ENCODE measurements at regions not wholly inside any gene's neighbourhood (a gene's known extent, or its start where the extent isn't known, plus 50 kb on each side); places are given as distances from the start of the nearest gene placed in this dataset.

- DNase-seq (ENCODE audit: extremely low read depth in 1 of 2, low read depth in 1 of 2): no peak
Measured at GRCh38 chr11:37006563-37006962, 408.5 kb upstream of the RAG2 start.

DNA sequence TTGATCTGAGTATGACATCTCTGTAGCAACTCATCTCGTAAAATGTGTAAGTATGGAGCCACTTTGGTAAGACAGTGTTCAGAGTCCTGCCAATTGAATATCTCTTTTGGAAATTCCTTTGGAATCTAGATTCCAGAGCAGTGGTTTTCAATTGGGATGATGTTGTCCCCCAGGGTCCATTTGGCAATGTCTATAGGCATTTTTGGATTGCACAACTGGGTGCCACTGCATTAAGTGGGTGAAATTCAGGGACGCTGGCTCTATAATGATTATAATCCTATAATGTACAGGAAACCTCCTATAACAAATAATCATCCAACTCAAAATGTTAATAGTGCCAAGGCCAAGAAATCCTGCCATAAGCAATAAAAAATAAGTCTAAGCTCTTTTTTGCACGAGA lies 404.8 kb upstream of the RAG2 start:
- DNase-seq (ENCODE audit: extremely low read depth in 1 of 2, low read depth in 1 of 2): no peak

DNA sequence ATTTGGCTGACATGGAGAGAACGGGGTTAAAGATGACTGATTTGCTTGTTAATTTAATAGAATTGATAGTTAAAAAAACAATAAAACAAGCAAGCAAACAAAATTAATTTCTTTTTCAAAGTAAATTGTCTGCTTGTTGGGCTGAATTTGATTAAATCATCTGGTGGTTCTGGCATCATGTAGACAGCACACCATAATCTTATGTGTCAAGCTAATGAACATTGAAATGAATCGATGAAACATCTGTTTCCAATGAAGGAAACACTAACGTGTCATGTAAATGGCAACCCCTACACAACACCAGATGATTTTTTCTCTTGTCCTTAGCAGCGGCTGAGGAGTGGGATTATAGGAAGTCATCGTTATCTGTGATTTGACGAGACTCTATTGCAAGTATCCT lies 399.6 kb upstream of the RAG2 start:
- DNase-seq (ENCODE audit: extremely low read depth in 1 of 2, low read depth in 1 of 2): no peak

- no peak for DNase-seq (ENCODE audit: extremely low read depth in 1 of 2, low read depth in 1 of 2)
Measured at GRCh38 chr11:36996795-36997194, 398.8 kb upstream of the RAG2 start.

GRCh38 chr11:36994208-36994607 lies 396.2 kb upstream of the RAG2 start:
- no peak for DNase-seq (ENCODE audit: extremely low read depth in 1 of 2, low read depth in 1 of 2)

GRCh38 chr11:36988556-36988955 lies 390.5 kb upstream of the RAG2 start:
- no peak for DNase-seq (ENCODE audit: extremely low read depth in 1 of 2, low read depth in 1 of 2)

DNA sequence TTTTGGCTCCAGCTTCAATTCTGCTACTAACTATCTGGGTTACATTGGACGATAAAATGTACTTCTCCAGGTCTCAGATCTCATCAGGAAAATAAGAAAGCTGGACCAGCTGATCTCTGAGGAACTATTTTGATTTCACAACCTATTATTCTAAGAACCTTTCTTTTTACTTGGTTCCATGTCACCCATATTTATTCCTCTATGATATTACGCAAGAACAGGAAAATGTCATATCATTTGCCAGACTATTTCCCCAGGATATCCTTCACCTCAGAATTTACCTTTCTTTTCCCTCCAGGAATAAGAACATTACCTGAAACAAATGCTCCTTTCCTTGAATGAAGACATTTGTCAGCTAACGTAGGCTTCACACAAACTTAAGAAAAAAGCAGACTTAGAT lies 387.5 kb upstream of the RAG2 start:
- no peak for DNase-seq (ENCODE audit: extremely low read depth in 1 of 2, low read depth in 1 of 2)

DNA sequence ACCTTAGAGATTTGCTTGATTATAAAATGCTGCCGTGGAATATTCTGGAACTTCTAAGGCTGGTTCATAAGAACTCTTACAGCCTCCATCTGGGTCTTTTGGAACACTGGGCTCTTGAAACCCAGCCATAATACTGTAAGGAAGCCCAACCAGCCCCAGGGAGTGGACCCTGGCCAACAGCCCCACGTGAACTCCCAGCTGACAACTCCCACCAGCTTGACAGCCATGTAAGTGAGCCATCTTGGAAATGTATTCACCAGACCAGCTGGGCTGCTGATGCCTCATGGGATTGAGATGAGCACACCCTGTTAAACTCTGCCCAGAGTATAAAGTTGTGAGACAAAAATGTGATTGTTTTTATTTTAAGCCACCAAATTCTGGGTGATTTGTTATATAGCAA lies 378.7 kb upstream of the RAG2 start:
- DNase-seq (ENCODE audit: extremely low read depth in 1 of 2, low read depth in 1 of 2): no peak

GRCh38 chr11:36974771-36975170 lies 376.7 kb upstream of the RAG2 start:
- DNase-seq (ENCODE audit: extremely low read depth in 1 of 2, low read depth in 1 of 2): no peak

DNA sequence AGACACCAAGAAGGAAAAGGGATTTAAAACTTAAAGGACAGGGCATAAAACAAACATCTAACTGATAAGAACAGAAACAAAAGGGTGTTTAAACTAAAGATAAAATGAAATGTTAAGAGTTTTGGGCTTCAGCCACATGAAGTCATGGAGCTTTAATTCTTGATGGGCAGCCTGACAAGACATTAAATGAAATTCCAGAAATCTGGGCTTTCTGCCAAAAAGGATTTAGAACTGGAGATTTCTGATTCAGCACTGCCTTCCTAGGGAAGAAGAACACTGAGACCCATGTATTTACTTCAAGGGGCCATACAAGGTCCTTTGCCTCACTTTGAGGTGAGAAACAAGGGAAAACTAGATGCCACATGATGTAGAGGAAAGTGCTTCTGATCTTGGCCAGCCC lies 355.9 kb upstream of the RAG2 start:
- no peak for DNase-seq (ENCODE audit: extremely low read depth in 1 of 2, low read depth in 1 of 2)

DNA sequence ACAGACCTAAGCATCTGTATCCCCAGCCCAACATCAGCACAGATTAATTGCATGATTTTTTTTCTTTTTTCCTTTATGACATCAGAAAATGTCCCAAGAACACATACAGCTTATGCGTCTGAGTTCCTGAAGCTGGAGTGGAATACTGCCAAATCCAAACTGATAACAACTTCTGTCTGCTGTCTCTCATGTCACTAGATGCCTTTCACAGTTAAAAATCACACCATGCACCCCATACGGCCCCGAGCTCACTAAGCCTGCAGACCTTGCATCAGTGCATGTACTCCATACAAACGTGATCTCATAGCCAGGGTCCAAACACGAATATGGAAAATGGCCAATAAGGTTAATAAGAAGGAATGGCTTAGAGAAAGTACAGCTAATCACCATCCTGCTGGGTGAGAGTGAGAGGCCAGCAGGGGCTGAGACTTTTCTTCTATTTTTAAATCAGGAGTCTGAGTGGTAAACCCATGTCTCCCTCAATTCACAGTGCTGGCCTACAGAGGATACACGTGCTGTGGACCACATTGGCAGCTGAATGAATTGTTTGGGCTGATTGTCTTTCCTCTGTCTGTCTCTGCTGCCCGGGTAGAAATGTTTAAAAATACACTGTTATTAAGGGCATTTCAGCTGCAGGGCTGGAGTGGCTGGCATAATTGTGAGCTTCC lies 350.6 kb upstream of the RAG2 start:
- DNase-seq (ENCODE audit: extremely low read depth in 1 of 2, low read depth in 1 of 2): no peak

- DNase-seq (ENCODE audit: extremely low read depth in 1 of 2, low read depth in 1 of 2): no peak
Measured at GRCh38 chr11:36945384-36945783, 347.3 kb upstream of the RAG2 start.

DNA sequence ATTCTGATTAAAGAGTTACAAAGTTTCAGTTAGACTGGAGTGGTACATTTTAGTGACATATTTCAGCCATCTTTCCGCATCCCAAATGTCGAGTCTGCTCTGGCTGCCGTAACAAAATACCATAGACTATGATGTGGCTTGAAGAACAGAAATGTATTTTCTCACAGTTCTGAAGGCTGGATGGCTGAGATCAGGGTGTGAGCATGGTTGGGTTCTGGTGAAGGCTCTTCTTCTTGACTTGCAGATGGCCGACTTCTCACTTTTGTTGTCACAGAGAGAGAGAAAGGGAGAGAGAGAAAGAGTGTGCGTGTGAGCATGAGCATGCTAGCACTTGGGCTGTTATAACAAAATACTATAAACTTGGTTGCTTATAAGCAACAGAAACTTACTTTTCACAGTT lies 335.4 kb upstream of the RAG2 start:
- DNase-seq (ENCODE audit: extremely low read depth in 1 of 2, low read depth in 1 of 2): no peak

DNA sequence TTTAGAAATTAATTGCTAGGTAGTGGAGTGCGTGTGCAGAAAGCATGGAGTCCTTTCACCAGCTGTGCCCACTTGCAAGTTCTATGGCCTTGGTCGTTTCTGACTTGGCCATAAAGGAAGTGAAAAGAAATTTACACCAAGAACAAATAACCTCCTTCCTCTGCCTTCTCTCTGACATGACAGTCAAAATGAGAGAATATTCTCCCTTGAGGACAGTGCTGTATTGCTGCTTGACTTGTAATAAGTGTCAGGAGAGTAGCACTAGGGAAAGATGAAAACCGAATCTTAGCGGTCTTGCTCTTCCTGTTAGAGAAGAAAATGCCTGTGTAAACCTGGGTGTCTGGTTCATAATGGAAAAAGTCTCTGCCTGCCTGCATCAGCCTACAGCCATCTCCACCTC lies 333.1 kb upstream of the RAG2 start:
- DNase-seq (ENCODE audit: extremely low read depth in 1 of 2, low read depth in 1 of 2): no peak

DNA sequence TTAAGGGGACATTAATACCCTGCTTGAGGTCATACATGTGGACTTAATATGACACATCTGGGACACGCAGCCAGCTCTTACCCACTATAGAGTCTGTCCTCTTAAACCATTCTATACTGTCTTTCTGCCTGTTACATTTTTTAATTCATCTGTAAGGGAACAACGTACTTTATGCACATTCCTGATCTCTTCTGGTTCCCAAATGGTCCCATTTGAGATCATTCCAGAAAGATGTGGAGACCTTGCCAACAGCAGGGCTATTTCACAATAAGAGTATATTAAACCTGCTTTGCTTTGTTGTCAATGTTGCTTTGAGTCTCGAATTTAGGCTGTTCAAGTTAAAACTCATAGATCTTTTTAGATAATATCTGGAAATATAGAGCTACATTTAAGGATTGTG lies 332.2 kb upstream of the RAG2 start:
- DNase-seq (ENCODE audit: extremely low read depth in 1 of 2, low read depth in 1 of 2): no peak

GRCh38 chr11:36929401-36929800 lies 331.4 kb upstream of the RAG2 start:
- DNase-seq (ENCODE audit: extremely low read depth in 1 of 2, low read depth in 1 of 2): no peak

DNA sequence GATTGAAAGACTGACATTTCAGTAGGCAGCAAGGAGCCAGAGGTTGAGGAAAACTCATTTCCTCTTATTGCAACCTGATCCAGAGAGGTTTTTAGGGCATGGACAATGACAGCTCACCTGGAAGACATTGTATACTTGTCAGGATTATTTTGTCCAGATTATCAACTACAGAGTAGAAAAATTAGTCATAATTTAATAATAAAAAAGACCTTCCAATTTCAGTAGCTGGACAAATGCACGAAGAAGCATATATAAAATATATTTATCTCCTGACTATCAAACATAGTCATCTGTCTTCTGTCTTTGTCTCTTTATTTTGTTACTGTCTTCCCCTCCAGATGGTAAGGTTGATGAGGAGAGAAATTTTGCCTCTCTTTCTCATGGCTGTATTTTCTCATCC lies 330.6 kb upstream of the RAG2 start:
- no peak for DNase-seq (ENCODE audit: extremely low read depth in 1 of 2, low read depth in 1 of 2)

DNA sequence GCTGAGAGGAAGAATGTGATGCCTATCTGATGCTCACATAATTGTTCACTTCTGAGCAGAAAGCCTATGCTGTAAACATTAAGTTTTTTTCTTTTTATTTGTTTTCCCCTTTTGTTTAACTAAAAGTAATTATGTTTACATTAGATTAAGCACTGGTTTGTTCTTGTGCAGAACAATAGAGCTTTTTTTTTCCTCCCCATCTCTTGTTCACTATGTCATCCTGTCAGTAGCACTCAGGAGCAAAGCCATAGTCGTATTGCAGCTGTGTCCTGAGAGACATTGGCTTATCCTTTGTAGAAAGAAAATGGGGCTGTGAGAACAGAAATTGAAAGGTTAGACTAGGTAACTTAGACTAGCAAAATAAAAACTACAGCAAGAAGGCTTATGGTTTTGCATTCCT lies 301.8 kb upstream of the RAG2 start:
- DNase-seq (ENCODE audit: extremely low read depth in 1 of 2, low read depth in 1 of 2): no peak

GRCh38 chr11:36890841-36891240 lies 292.8 kb upstream of the RAG2 start:
- no peak for DNase-seq (ENCODE audit: extremely low read depth in 1 of 2, low read depth in 1 of 2)

DNA sequence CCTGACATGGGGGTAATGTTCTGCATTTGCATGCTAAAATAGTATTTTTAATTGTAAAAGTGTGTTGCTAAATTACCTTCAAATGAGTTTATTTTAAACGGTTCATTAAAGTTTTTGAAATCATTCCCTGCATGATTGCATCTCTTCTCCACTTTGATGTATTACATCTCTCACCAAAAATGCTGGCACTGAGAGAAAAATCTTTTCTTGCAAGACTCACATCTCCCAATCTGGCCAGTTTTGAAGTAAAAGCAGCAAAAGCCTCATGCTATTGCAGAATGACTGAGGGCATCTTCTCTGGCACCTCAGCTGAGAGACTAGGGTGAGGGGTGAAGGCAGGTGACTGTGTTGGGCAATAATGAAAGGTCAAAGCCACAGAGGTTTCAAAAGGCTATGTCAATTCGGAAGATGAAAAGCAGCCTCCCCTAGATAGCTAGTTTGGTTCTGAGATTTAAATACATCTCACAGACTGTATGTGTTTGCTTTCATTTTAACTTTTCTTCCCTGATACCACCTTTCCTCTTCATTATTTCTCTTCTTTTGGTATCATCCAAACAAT lies 292.2 kb upstream of the RAG2 start:
- no peak for DNase-seq (ENCODE audit: extremely low read depth in 1 of 2, low read depth in 1 of 2)

DNA sequence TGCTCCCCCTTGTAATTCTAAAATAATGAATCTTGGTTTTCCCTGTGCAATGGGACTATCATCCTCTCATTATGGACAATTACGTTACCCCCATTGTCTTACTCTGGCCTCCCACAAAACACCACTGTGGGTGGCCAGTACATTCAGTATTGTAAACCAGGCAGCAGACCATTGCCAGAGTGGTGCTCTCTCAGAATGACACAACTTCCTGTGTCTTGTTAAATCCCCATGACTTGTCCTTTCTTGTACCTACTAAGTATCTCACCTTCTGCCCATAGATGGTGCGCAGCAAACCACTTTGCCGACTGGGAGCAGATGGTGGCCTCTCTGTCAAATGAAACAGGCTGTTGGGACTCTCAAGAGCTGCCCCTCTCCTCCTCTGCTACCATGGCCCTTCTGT lies 287.1 kb upstream of the RAG2 start:
- DNase-seq (ENCODE audit: extremely low read depth in 1 of 2, low read depth in 1 of 2): no peak

GRCh38 chr11:36878737-36879136 lies 280.7 kb upstream of the RAG2 start:
- no peak for DNase-seq (ENCODE audit: extremely low read depth in 1 of 2, low read depth in 1 of 2)

- no peak for DNase-seq (ENCODE audit: extremely low read depth in 1 of 2, low read depth in 1 of 2)
Measured at GRCh38 chr11:36877149-36877548, 279.1 kb upstream of the RAG2 start.

Data from activated CD8-positive, alpha-beta memory T cell treated with anti-CD3 and anti-CD28 coated beads for 1 hour (primary cell).